Stimulated activated CD4-positive, alpha-beta T cell treated with anti-CD3 and anti-CD28 coated beads, Interleukin-4, amount 100 ng/mL, for 48 hours (primary cell): ENCODE measurements at regions not wholly inside any gene's neighbourhood (a gene's known extent, or its start where the extent isn't known, plus 50 kb on each side); places are given as distances from the start of the nearest gene placed in this dataset.
"Not testable (repeated sequence)": the region's sequence is repeated elsewhere in the genome, so short reads cannot be mapped to it uniquely, and the experiment has no call there.

Experiments used
- DNase-seq, 2 donors: peaks; one replicate each; pipeline ENCODE4 v3.0.0-alpha.2; 2020; ENCODE audit warnings: low read depth in 2 of 2

GRCh38 chr5:82754759-82755158 lies 322.4 kb downstream of the TMEM167A start:
- DNase-seq = no peak

GRCh38 chr5:82754036-82754746 lies 323.0 kb downstream of the TMEM167A start:
- no peak for DNase-seq

- no peak for DNase-seq
These were observed 323.8 kb downstream of the TMEM167A start for GRCh38 chr5:82753374-82753773.

- no peak for DNase-seq
These were observed 327.8 kb downstream of the TMEM167A start for GRCh38 chr5:82749461-82749820.

GRCh38 chr5:82748688-82749460 lies 328.3 kb downstream of the TMEM167A start:
- no peak for DNase-seq

- DNase-seq = no peak
These were observed 329.2 kb downstream of the TMEM167A start for GRCh38 chr5:82747986-82748385.

GRCh38 chr5:82745016-82745415 lies 332.2 kb downstream of the TMEM167A start:
- no peak for DNase-seq

- no peak for DNase-seq
These were observed 338.4 kb downstream of the TMEM167A start for GRCh38 chr5:82738681-82739269.

- no peak for DNase-seq
These were observed 341.9 kb downstream of the TMEM167A start for GRCh38 chr5:82735160-82735789.

GRCh38 chr5:82734347-82734746 lies 342.8 kb downstream of the TMEM167A start:
- no peak for DNase-seq

- DNase-seq = no peak
These were observed 346.3 kb downstream of the TMEM167A start for GRCh38 chr5:82730913-82731312.

GRCh38 chr5:82728926-82729702 lies 348.1 kb downstream of the TMEM167A start:
- DNase-seq = no peak

GRCh38 chr5:82723168-82723567 lies 354.0 kb downstream of the TMEM167A start:
- no peak for DNase-seq

- DNase-seq = no peak
These were observed 356.1 kb downstream of the TMEM167A start for GRCh38 chr5:82721087-82721410.

- DNase-seq = no peak
These were observed 356.7 kb downstream of the TMEM167A start for GRCh38 chr5:82720213-82721086.

- DNase-seq = no peak
These were observed 357.8 kb downstream of the TMEM167A start for GRCh38 chr5:82719368-82719767.

GRCh38 chr5:82717738-82718137 lies 359.5 kb downstream of the TMEM167A start:
- DNase-seq = no peak

GRCh38 chr5:82714732-82715131 lies 362.5 kb downstream of the TMEM167A start:
- DNase-seq = not testable (repeated sequence)

- no peak for DNase-seq
These were observed 363.4 kb downstream of the TMEM167A start for GRCh38 chr5:82713811-82714210.

GRCh38 chr5:82707741-82708140 lies 369.5 kb downstream of the TMEM167A start:
- no peak for DNase-seq

GRCh38 chr5:82704381-82704780 lies 372.8 kb downstream of the TMEM167A start:
- DNase-seq = no peak
